PC-9 (cell line): ENCODE measurements at regions not wholly inside any gene's neighbourhood (a gene's known extent, or its start where the extent isn't known, plus 50 kb on each side); places are given as distances from the start of the nearest gene placed in this dataset.

Experiments used
- BruUV-seq: library from RNA; stranded (reverse); fragments of 400-500 nt; replicated peaks from 2 replicates; lab custom pipeline; 2021; lab: Mats Ljungman, UMichigan
- CTCF ChIA-PET: fragments of 300-600 bp; sonication (Branson Sonifier 250); formaldehyde crosslinking; loops from one replicate; lab custom pipeline; 2022; ENCODE audit warnings: antibody characterized with exemption; lab: Charles Lee
- POLR2A ChIA-PET: fragments of 300-600 bp; sonication (Branson Sonifier 250); formaldehyde crosslinking; loops from one replicate; lab custom pipeline; 2022; ENCODE audit warnings: antibody characterized with exemption; ENCODE audit not compliant: unreplicated experiment; lab: Charles Lee
- DNase-seq, 2 experiments: peaks; one replicate each; pipeline versions ENCODE4 v3.0.0 to v3.0.0-alpha.2; 2015 to 2022; ENCODE audit warnings: mixed read lengths in 1 of 2
- H2AFZ ChIP-seq: fragments of 200-600 bp; sonication (generic); 2 replicates; pipeline ENCODE4 v1.8.1; 2017; ENCODE audit warnings: antibody characterized with exemption
- H3F3A ChIP-seq: fragments of 200-600 bp; sonication (generic); 2 replicates; pipeline ENCODE4 v1.8.1; 2017; ENCODE audit warnings: antibody characterized with exemption, mild to moderate bottlenecking, low read depth; ENCODE audit not compliant: insufficient read depth
- H3K27ac ChIP-seq: fragments of 200-600 bp; sonication (generic); 2 replicates; pipeline ENCODE4 v1.6.1; 2016; ENCODE audit warnings: mixed run types
- H3K27me3 ChIP-seq: fragments of 200-600 bp; sonication (generic); 2 replicates; pipeline ENCODE4 v1.6.1; 2016; ENCODE audit warnings: low read depth, mixed run types; ENCODE audit not compliant: insufficient read depth
- H3K36me3 ChIP-seq: fragments of 200-600 bp; sonication (generic); 2 replicates; pipeline ENCODE4 v1.6.1; 2016; ENCODE audit warnings: low read depth, mixed run types
- H3K4me1 ChIP-seq: fragments of 200-600 bp; sonication (generic); replicated peaks from 2 replicates; pipeline ENCODE4 v1.6.1; 2016; ENCODE audit warnings: mixed run types; ENCODE audit not compliant: insufficient read depth
- H3K4me2 ChIP-seq: fragments of 200-600 bp; sonication (generic); 2 replicates; pipeline ENCODE4 v1.6.1; 2017; ENCODE audit warnings: mixed run types
- H3K4me3 ChIP-seq: fragments of 200-600 bp; sonication (generic); 2 replicates; pipeline ENCODE4 v1.6.1; 2016; ENCODE audit warnings: mixed run types
- H3K79me2 ChIP-seq: fragments of 200-600 bp; sonication (generic); 2 replicates; pipeline ENCODE4 v1.6.1; 2017; ENCODE audit warnings: low read depth, mixed run types
- H3K9me2 ChIP-seq: fragments of 200-600 bp; sonication (generic); 2 replicates; pipeline ENCODE4 v1.8.1; 2017; ENCODE audit warnings: mild to moderate bottlenecking; ENCODE audit not compliant: insufficient read depth
- H3K9me3 ChIP-seq: fragments of 200-600 bp; sonication (generic); 2 replicates; pipeline ENCODE4 v1.8.1; 2016; ENCODE audit warnings: low read depth; ENCODE audit not compliant: insufficient read depth
- H4K20me1 ChIP-seq: fragments of 200-600 bp; sonication (generic); 2 replicates; pipeline ENCODE4 v1.8.1; 2017; ENCODE audit not compliant: insufficient read depth
- CTCF ChIP-seq: fragments of 200-600 bp; sonication (generic); conservative IDR thresholded peaks from 2 replicates; pipeline ENCODE4 v1.6.1; 2017; ENCODE audit warnings: mixed run types, antibody characterized with exemption, mild to moderate bottlenecking, moderate library complexity
- EZH2 ChIP-seq: fragments of 200-600 bp; sonication (generic); IDR thresholded peaks from 2 replicates; pipeline ENCODE4 v1.8.0; 2017; ENCODE audit warnings: antibody characterized with exemption, low read depth
- intact Hi-C: fragments of 100-400 bp; cut with micrococcal nuclease; formaldehyde crosslinking; loops from one replicate; pipeline ENCODE4 v1.10.0; 2022; ENCODE audit not compliant: unreplicated experiment

DNA sequence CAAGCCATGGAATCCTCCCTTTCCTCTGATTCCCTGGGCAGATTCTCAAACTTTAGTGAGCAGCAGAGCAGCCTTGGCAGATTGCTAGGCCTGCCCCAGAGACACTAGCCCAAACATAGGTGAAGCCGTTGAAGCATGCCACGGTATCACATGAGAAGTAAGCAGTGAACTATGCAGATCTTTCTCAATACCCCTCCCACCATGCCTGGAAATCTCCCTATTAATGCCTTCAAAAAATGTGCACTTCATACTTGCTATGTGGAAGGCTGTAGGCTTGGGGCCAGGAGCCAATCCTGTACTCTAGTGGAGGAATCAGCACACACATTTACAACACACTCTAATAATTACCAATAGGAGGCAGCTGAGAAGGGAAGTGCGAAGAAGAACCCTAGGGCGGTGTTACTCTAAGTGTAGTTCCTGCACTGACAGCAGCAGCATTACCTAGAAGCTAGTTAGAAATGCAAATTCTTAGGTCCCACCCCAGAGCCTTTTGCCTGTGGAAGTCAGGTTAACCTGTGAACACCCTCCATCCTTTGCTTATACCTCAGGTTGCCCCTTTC is 305.1 kb upstream of the SPRED2 start:
- no peak for DNase-seq

DNA sequence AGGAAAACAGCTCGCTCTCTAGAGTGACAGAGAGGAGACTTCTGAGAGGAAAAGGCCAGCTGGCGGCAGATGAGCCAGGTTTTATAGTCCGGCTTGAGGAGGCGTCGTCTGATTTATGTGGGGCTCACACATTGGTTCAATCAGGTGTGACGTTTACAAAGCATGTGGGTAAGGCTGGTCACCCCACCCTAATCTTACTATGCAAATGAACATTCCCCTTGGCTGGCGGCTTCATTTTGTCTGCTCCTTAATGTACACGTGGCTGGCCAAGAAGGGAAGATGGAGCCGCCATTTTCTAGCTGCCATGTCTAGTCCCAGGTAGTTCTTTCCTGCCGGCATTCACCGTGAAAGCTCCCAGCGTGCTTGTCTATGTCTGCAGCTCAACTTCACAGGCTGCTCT is 299.1 kb upstream of the SPRED2 start:
- H3K9me3 ChIP-seq: no peaks in the 10 kb centered on the region
- no peak overlapping the region for H3K27ac ChIP-seq
- peaks cover 10% of the 10 kb centered on the region for H3F3A ChIP-seq
- H3K79me2 ChIP-seq: no peaks in the 10 kb centered on the region
- CTCF ChIA-PET: no interaction called here
- H3K27me3 ChIP-seq: no peaks in the 10 kb centered on the region
- H3K4me3 ChIP-seq: no peak overlapping the region
- POLR2A ChIA-PET: no interaction called here
- H3K4me1 ChIP-seq: peaks cover 24% of the 10 kb centered on the region
- no peak for DNase-seq
- intact Hi-C loops: no loop called here
- H4K20me1 ChIP-seq: no peaks in the 10 kb centered on the region
- H3K9me2 ChIP-seq: no peaks in the 10 kb centered on the region
- no peak overlapping the region for H2AFZ ChIP-seq
- no TSS peak for BruUV-seq
- no peak overlapping the region for H3K4me2 ChIP-seq
- no peaks in the 10 kb centered on the region for H3K36me3 ChIP-seq
- TF ChIP-seq CTCF: no peak
- no peak for TF ChIP-seq EZH2

More for the DNA sequence above, 305.1 kb upstream of the SPRED2 start:
- H4K20me1 ChIP-seq: no peaks in the 10 kb centered on the region
- H3K4me2 ChIP-seq: no peak overlapping the region
- no peaks in the 10 kb centered on the region for H3K9me2 ChIP-seq
- H3K9me3 ChIP-seq: no peaks in the 10 kb centered on the region
- H2AFZ ChIP-seq: no peak overlapping the region
- peaks cover 8% of the 10 kb centered on the region; the same call in 1 of the 2 replicates for H3K27me3 ChIP-seq
- BruUV-seq: no TSS peak
- H3K36me3 ChIP-seq: no peaks in the 10 kb centered on the region
- POLR2A ChIA-PET: no interaction called here
- CTCF ChIA-PET: interaction anchor here (0.7 kb wide), 1 partner anchor 423 kb away, joined by 3 read pairs; no protein-coding TSS in a partner anchor
- H3K79me2 ChIP-seq: no peaks in the 10 kb centered on the region
- intact Hi-C loops: no loop called here
- no peak overlapping the region for H3K4me3 ChIP-seq
- H3F3A ChIP-seq: no peaks in the 10 kb centered on the region
- no peak overlapping the region for H3K27ac ChIP-seq
- no peaks in the 10 kb centered on the region for H3K4me1 ChIP-seq
- TF ChIP-seq CTCF (no peak), EZH2 (no peak)

DNA sequence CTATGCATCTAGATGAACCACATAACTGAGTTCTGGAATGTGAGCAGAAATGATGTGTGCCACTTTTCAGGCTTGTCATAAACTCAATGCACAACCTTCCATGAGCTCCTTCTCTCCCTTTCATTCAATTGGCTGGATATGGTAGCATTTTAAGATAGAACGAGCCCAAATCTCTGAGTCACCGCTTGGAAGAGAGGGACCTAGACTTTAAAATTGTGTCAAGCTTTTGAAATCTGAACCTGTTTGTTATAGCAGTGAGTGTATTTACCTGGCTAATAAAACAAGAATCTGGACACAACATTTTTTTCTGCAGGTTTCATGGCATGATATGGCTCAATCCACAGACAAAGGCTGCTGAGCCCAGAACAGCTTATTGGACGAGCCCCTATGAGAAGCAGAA is 297.8 kb upstream of the SPRED2 start:
- BruUV-seq: no TSS peak
- Histone ChIP-seq H3K27me3 (no peaks in the 10 kb centered on the region), H3K36me3 (no peaks in the 10 kb centered on the region), H3K4me1 (peaks cover 25% of the 10 kb centered on the region), H3F3A (peaks cover 10% of the 10 kb centered on the region), H2AFZ (no peak overlapping the region), H3K79me2 (no peaks in the 10 kb centered on the region), H3K9me2 (no peaks in the 10 kb centered on the region), H3K4me3 (no peak overlapping the region), H4K20me1 (no peaks in the 10 kb centered on the region), H3K27ac (no peak overlapping the region), H3K4me2 (no peak overlapping the region), H3K9me3 (no peaks in the 10 kb centered on the region; the same call in 1 of the 2 replicates)
- TF ChIP-seq EZH2 (no peak), CTCF (no peak)
- CTCF ChIA-PET: no interaction called here
- no peak for DNase-seq
- intact Hi-C loops: no loop called here
- POLR2A ChIA-PET: no interaction called here
